Endothelial cell (in vitro differentiated cells): ENCODE measurements at regions not wholly inside any gene's neighbourhood (a gene's known extent, or its start where the extent isn't known, plus 50 kb on each side); places are given as distances from the start of the nearest gene placed in this dataset.

ENCODE experiments used
- DNase-seq: peaks from one replicate; pipeline ENCODE4 v3.0.0; 2021; ENCODE audit warnings: low spot score
- H3K27ac Mint-ChIP-seq: one replicate; pipeline ENCODE4 v1.8.0; 2021; ENCODE audit warnings: mixed read lengths, inconsistent platforms; ENCODE audit not compliant: unreplicated experiment
- H3K27me3 Mint-ChIP-seq: one replicate; pipeline ENCODE4 v1.8.0; 2021; ENCODE audit warnings: mild to moderate bottlenecking, moderate library complexity, mixed read lengths, inconsistent platforms; ENCODE audit not compliant: unreplicated experiment
- H3K36me3 Mint-ChIP-seq: one replicate; pipeline ENCODE4 v1.8.0; 2021; ENCODE audit warnings: mild to moderate bottlenecking, low read depth, mixed read lengths, inconsistent platforms; ENCODE audit not compliant: unreplicated experiment
- H3K4me1 Mint-ChIP-seq: one replicate; pipeline ENCODE4 v1.8.0; 2021; ENCODE audit warnings: mild to moderate bottlenecking, mixed read lengths, inconsistent platforms; ENCODE audit not compliant: unreplicated experiment
- H3K4me3 Mint-ChIP-seq: one replicate; pipeline ENCODE4 v1.8.0; 2021; ENCODE audit warnings: mild to moderate bottlenecking, mixed read lengths, inconsistent platforms; ENCODE audit not compliant: unreplicated experiment
- H3K9me3 Mint-ChIP-seq: one replicate; pipeline ENCODE4 v1.8.0; 2021; ENCODE audit warnings: mixed read lengths, inconsistent platforms; ENCODE audit not compliant: unreplicated experiment
- CTCF ChIP-seq: fragments of 200-600 bp; sonication (generic); IDR thresholded peaks from one replicate; pipeline ENCODE4 v1.5.0; 2021; ENCODE audit warnings: antibody characterized with exemption; ENCODE audit not compliant: unreplicated experiment

GRCh38 chr1:95809391-95809790 lies 575.4 kb downstream of the RWDD3 start:
- Mint-ChIP-seq H3K4me3 (no peak overlapping the region), H3K4me1 (peaks cover 3% of the 10 kb centered on the region), H3K27ac (no peak overlapping the region), H3K36me3 (no peaks in the 10 kb centered on the region), H3K9me3 (no peaks in the 10 kb centered on the region), H3K27me3 (no peaks in the 10 kb centered on the region)
- no peak for TF ChIP-seq CTCF
- DNase-seq, result no peak

- H3K9me3 Mint-ChIP-seq, result no peaks in the 10 kb centered on the region
- H3K27me3 Mint-ChIP-seq, result no peaks in the 10 kb centered on the region
- H3K4me1 Mint-ChIP-seq, result no peaks in the 10 kb centered on the region
- H3K4me3 Mint-ChIP-seq, result no peak overlapping the region
- no peak for DNase-seq
- no peak overlapping the region for H3K27ac Mint-ChIP-seq
- H3K36me3 Mint-ChIP-seq, result no peaks in the 10 kb centered on the region
- TF ChIP-seq CTCF, result no peak
These were observed 581.5 kb downstream of the RWDD3 start for GRCh38 chr1:95815511-95815910.

GRCh38 chr1:95829556-95829955 lies 595.5 kb downstream of the RWDD3 start:
- no peak overlapping the region for H3K27ac Mint-ChIP-seq
- no peak overlapping the region for H3K4me3 Mint-ChIP-seq
- H3K9me3 Mint-ChIP-seq, result no peaks in the 10 kb centered on the region
- peaks cover 2% of the 10 kb centered on the region for H3K27me3 Mint-ChIP-seq
- TF ChIP-seq CTCF, result no peak
- DNase-seq, result no peak
- no peaks in the 10 kb centered on the region for H3K36me3 Mint-ChIP-seq
- H3K4me1 Mint-ChIP-seq, result no peaks in the 10 kb centered on the region

GRCh38 chr1:95832370-95832769 lies 598.4 kb downstream of the RWDD3 start:
- H3K4me3 Mint-ChIP-seq, result no peak overlapping the region

GRCh38 chr1:95849439-95849838 lies 615.4 kb downstream of the RWDD3 start:
- peaks cover 2% of the 10 kb centered on the region for H3K27me3 Mint-ChIP-seq
- no peak overlapping the region for H3K4me3 Mint-ChIP-seq
- no peak overlapping the region for H3K27ac Mint-ChIP-seq
- H3K36me3 Mint-ChIP-seq, result no peaks in the 10 kb centered on the region
- H3K4me1 Mint-ChIP-seq, result no peaks in the 10 kb centered on the region
- H3K9me3 Mint-ChIP-seq, result no peaks in the 10 kb centered on the region
- no peak for DNase-seq
- no peak for TF ChIP-seq CTCF

More at GRCh38 chr1:95832370-95832769, 598.4 kb downstream of the RWDD3 start:
- no peaks in the 10 kb centered on the region for H3K36me3 Mint-ChIP-seq
- no peak for TF ChIP-seq CTCF
- H3K27me3 Mint-ChIP-seq, result peaks cover 2% of the 10 kb centered on the region
- DNase-seq, result no peak
- no peaks in the 10 kb centered on the region for H3K4me1 Mint-ChIP-seq
- no peaks in the 10 kb centered on the region for H3K9me3 Mint-ChIP-seq
- no peak overlapping the region for H3K27ac Mint-ChIP-seq
